SU-DHL-6 (cell line): ENCODE measurements at regions not wholly inside any gene's neighbourhood (a gene's known extent, or its start where the extent isn't known, plus 50 kb on each side); places are given as distances from the start of the nearest gene placed in this dataset.

ENCODE experiments used
- H2AFZ ChIP-seq: fragments of 200-600 bp; sonication (generic); 2 replicates; pipeline ENCODE4 v1.6.1; 2014; ENCODE audit warnings: low read depth, mild to moderate bottlenecking, moderate library complexity, mixed read lengths, antibody characterized with exemption, low read length; ENCODE audit not compliant: severe bottlenecking
- H3F3A ChIP-seq: fragments of 200-600 bp; shearing (Covaris generic); 2 replicates; pipeline ENCODE4 v1.6.0; 2016; ENCODE audit warnings: antibody characterized with exemption, mild to moderate bottlenecking; ENCODE audit not compliant: insufficient read depth
- H3K27ac ChIP-seq: fragments of 200-600 bp; sonication (generic); 2 replicates; pipeline ENCODE4 v1.5.1; 2016; ENCODE audit warnings: low read depth, mild to moderate bottlenecking, low read length, moderate library complexity, mixed read lengths
- H3K27me3 ChIP-seq: fragments of 200-600 bp; sonication (generic), shearing (Covaris generic); 2 replicates; pipeline ENCODE4 v1.6.0; 2014; ENCODE audit warnings: mild to moderate bottlenecking, low read length
- H3K36me3 ChIP-seq: fragments of 200-600 bp; sonication (generic); 2 replicates; pipeline ENCODE4 v1.6.1; 2014; ENCODE audit warnings: mild to moderate bottlenecking, low read length, mixed read lengths
- H3K4me2 ChIP-seq: fragments of 300-600, 200-600 bp; shearing (Covaris generic), sonication (generic); 2 replicates; pipeline ENCODE4 v1.6.0; 2014; ENCODE audit warnings: low read length, low read depth, mild to moderate bottlenecking; ENCODE audit not compliant: poor library complexity, severe bottlenecking
- H3K4me3 ChIP-seq: fragments of 200-600 bp; sonication (generic); 2 replicates; pipeline ENCODE4 v1.5.1; 2014; ENCODE audit warnings: antibody characterized with exemption, low read length, mild to moderate bottlenecking, mixed read lengths; ENCODE audit not compliant: insufficient read depth, poor library complexity, severe bottlenecking
- H3K79me2 ChIP-seq: fragments of 200-600 bp; sonication (generic); 2 replicates; pipeline ENCODE4 v1.6.1; 2014; ENCODE audit warnings: mild to moderate bottlenecking, low read length, moderate library complexity; ENCODE audit not compliant: insufficient read depth
- H3K9ac ChIP-seq: fragments of 200-600 bp; sonication (generic); 2 replicates; pipeline ENCODE4 v1.7.0; 2014; ENCODE audit warnings: mild to moderate bottlenecking, low read length
- H3K9me2 ChIP-seq: fragments of 200-600 bp; sonication (generic); replicated peaks from 2 replicates; pipeline ENCODE4 v1.6.1; 2014; ENCODE audit warnings: low read length; ENCODE audit not compliant: insufficient read depth
- H3K9me3 ChIP-seq: fragments of 200-600 bp; sonication (generic); 2 replicates; pipeline ENCODE4 v1.6.1; 2014; ENCODE audit warnings: low read length, mixed read lengths; ENCODE audit not compliant: insufficient read depth
- H4K20me1 ChIP-seq: fragments of 200-600 bp; sonication (generic); 2 replicates; pipeline ENCODE4 v1.6.1; 2014; ENCODE audit warnings: low read depth, mild to moderate bottlenecking, antibody characterized with exemption, low read length, moderate library complexity, mixed read lengths
- EZH2phosphoT487 ChIP-seq: fragments of 200-600 bp; sonication (generic), shearing (Covaris generic); conservative IDR thresholded peaks from 2 replicates; pipeline ENCODE4 v1.6.1; 2018; ENCODE audit warnings: mild to moderate bottlenecking, antibody characterized with exemption, low read length, moderate library complexity, mixed read lengths
- TF ChIP-seq, protein P1 (sequence below): fragments of 200-600 bp; sonication (generic); IDR thresholded peaks from one replicate; pipeline ENCODE4 v1.5.1; 2017; ENCODE audit warnings: antibody characterized with exemption, mild to moderate bottlenecking, low read length, moderate library complexity; ENCODE audit not compliant: insufficient read depth, poor library complexity, severe bottlenecking

DNA sequence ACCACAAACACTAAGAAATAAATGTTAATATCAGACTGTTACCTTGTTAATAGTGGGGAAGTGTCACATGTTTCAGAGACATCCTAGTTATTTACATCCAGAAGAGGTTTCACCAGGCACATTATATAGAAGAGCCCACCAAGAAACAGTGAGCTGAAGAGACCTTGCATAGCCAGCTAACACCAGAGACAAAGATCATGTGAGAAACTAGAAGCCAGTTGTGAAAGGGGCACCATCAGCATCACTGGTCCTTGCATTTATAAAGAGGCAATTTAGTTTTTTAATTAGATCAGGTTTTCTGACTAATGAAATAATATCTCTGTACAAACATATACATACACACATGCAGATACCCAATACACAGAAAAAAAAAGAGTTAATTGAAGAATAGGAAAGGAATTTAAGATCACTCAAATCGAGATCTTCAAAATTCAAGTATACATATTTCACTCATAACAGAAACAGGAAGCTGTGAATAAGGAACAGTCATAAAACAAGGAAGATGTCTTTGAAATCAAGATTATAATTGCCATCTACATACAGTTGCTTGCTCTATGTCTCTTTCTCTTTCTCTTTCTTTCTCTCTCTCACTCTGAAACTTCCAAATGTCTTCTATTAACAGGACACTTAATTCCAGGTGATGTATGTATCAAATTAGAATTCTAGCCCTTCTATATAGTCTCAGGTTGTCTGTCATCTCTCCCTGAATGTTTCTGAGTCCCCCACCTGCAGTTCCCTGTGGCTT is 348.7 kb downstream of the ETS1 start:
- H3K27me3 ChIP-seq, result no peaks in the 10 kb centered on the region
- no peaks in the 10 kb centered on the region for H4K20me1 ChIP-seq
- TF ChIP-seq, protein P1, sequence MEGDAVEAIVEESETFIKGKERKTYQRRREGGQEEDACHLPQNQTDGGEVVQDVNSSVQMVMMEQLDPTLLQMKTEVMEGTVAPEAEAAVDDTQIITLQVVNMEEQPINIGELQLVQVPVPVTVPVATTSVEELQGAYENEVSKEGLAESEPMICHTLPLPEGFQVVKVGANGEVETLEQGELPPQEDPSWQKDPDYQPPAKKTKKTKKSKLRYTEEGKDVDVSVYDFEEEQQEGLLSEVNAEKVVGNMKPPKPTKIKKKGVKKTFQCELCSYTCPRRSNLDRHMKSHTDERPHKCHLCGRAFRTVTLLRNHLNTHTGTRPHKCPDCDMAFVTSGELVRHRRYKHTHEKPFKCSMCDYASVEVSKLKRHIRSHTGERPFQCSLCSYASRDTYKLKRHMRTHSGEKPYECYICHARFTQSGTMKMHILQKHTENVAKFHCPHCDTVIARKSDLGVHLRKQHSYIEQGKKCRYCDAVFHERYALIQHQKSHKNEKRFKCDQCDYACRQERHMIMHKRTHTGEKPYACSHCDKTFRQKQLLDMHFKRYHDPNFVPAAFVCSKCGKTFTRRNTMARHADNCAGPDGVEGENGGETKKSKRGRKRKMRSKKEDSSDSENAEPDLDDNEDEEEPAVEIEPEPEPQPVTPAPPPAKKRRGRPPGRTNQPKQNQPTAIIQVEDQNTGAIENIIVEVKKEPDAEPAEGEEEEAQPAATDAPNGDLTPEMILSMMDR, result no peak
- TF ChIP-seq EZH2phosphoT487, result no peak
- no peaks in the 10 kb centered on the region for H3K79me2 ChIP-seq
- H3F3A ChIP-seq, result no peaks in the 10 kb centered on the region
- no peaks in the 10 kb centered on the region for H3K9me3 ChIP-seq
- H3K27ac ChIP-seq, result no peak overlapping the region
- no peak overlapping the region for H3K4me2 ChIP-seq
- no peak overlapping the region for H3K4me3 ChIP-seq
- no peak overlapping the region for H3K9ac ChIP-seq
- no peaks in the 10 kb centered on the region for H3K36me3 ChIP-seq
- no peak overlapping the region for H2AFZ ChIP-seq
- H3K9me2 ChIP-seq, result no peaks in the 10 kb centered on the region

DNA sequence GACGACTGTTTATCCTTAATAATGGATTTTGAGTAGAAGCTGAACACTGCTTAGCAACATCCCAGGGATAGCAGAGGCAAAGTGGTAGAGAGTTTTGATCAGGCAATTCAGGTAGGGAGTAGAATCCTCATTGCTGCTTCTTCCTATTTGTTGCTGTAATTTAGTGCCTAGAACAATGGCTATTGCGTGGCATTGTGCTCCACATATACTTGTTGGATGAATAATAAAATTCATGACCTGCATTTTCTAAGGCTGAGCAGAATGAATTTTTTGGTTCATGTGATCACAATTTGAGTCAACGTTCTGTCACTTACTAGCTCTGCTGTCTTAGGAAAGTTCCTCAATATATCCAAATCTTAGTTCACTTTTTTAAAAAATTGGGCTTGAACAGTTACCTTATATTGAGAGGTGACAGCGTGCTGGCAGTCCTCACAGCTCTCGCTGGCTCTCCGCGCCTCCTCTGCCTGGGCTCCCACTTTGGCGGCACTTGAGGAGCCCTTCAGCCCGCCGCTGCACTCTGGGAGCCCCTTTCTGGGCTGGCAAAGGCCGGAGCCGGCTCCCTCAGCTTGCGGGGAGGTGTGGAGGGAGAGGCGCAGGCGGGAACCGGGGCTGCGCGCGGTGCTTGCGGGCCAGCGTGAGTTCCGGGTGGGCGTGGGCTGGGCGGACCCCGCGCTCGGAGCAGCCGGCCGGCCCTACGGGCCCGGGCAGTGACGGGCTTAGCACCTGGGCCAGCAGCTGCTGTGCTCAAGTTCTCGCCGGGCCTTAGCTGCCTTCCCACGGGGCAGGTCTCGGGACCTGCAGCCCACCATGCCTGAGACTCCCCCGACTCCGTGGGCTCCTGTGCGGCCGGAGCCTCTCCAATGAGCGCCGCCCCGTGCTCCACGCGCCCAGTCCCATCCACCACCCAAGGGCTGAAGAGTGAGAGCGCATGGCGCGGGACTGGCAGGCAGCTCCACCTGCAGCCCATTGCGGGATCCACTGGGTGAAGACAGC is 350.6 kb downstream of the ETS1 start:
- no peak for TF ChIP-seq EZH2phosphoT487
- TF ChIP-seq, protein P1, result no peak
- no peak overlapping the region for H3K4me2 ChIP-seq
- no peak overlapping the region for H2AFZ ChIP-seq
- H3F3A ChIP-seq, result no peaks in the 10 kb centered on the region
- no peak overlapping the region for H3K9ac ChIP-seq
- no peak overlapping the region for H3K27ac ChIP-seq
- no peaks in the 10 kb centered on the region for H3K27me3 ChIP-seq
- H3K79me2 ChIP-seq, result no peaks in the 10 kb centered on the region
- no peaks in the 10 kb centered on the region for H3K36me3 ChIP-seq
- H3K9me3 ChIP-seq, result no peaks in the 10 kb centered on the region
- no peak overlapping the region for H3K4me3 ChIP-seq
- no peaks in the 10 kb centered on the region for H3K9me2 ChIP-seq
- H4K20me1 ChIP-seq, result no peaks in the 10 kb centered on the region

GRCh38 chr11:128235958-128236357 is 351.4 kb downstream of the ETS1 start:
- Histone ChIP-seq H3K27me3 (no peaks in the 10 kb centered on the region), H3F3A (no peaks in the 10 kb centered on the region), H3K79me2 (no peaks in the 10 kb centered on the region), H3K9ac (no peak overlapping the region), H4K20me1 (no peaks in the 10 kb centered on the region), H3K9me3 (no peaks in the 10 kb centered on the region), H3K36me3 (no peaks in the 10 kb centered on the region), H3K27ac (no peak overlapping the region), H2AFZ (no peak overlapping the region), H3K9me2 (no peaks in the 10 kb centered on the region), H3K4me3 (no peak overlapping the region), H3K4me2 (no peak overlapping the region)
- TF ChIP-seq, protein P1, result no peak
- no peak for TF ChIP-seq EZH2phosphoT487
